ENCODE measurements at regions not wholly inside any gene's neighbourhood (a gene's known extent, or its start where the extent isn't known, plus 50 kb on each side); places are given as distances from the start of the nearest gene placed in this dataset.

DNA sequence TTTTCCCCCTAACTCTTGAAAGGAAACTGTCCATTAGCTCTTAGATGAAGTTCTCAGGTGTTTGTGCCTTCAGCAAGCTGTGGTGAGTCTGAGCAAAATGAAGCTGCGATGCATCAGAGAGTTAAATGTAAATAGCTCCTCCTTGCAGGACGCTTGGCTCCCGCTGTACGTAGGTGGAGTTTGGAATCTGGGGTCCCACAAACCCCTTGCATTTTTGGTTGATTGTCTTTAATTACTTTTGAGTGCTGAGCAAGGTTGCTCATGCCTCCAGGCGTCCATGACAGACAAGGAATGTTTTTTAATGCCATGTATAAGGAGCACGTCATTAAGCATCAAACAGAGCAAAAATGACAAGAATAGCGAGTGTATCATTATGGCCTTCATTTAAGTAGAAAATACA, 300.5 kb downstream of the TFAP2C start:
- no peak overlapping the region for H3K27ac ChIP-seq
- no peaks in the 10 kb centered on the region for H3K36me3 ChIP-seq
- TF ChIP-seq, protein P1, sequence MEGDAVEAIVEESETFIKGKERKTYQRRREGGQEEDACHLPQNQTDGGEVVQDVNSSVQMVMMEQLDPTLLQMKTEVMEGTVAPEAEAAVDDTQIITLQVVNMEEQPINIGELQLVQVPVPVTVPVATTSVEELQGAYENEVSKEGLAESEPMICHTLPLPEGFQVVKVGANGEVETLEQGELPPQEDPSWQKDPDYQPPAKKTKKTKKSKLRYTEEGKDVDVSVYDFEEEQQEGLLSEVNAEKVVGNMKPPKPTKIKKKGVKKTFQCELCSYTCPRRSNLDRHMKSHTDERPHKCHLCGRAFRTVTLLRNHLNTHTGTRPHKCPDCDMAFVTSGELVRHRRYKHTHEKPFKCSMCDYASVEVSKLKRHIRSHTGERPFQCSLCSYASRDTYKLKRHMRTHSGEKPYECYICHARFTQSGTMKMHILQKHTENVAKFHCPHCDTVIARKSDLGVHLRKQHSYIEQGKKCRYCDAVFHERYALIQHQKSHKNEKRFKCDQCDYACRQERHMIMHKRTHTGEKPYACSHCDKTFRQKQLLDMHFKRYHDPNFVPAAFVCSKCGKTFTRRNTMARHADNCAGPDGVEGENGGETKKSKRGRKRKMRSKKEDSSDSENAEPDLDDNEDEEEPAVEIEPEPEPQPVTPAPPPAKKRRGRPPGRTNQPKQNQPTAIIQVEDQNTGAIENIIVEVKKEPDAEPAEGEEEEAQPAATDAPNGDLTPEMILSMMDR (IDR thresholded peaks at IDR 0.05): no peak
- no peaks in the 10 kb centered on the region for H3K9me3 ChIP-seq
- H3K4me1 ChIP-seq (ENCODE audit: control insufficient read depth in 1 of 2, insufficient read depth in 1 of 2, low read depth in 1 of 2, low read length in 1 of 2): no peaks in the 10 kb centered on the region
- no peak overlapping the region for H3K4me3 ChIP-seq (ENCODE audit: low read depth in 1 of 2, low read length in 1 of 2)
- H3K27me3 ChIP-seq: peaks cover 69% of the 10 kb centered on the region

DNA sequence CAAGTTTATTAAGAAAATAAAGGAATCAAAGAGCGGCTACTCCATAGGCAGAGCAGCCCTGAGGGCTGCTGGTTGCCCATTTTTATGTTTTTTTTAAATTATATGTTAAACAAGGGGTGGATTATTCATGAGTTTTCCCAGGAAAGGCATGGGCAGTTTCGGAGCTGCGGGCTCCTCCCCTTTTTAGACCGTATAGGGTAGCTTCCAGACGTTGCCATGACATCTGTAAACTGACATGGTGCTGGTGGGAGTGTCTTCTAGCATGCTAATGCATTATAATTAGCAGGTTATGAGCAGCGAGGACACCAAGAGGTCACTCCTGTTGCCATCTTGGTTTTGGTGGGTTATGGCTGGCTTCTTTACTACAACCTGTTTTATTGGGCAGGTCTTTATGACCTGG, 301.8 kb downstream of the TFAP2C start:
- peaks cover 56% of the 10 kb centered on the region for H3K27me3 ChIP-seq
- H3K27ac ChIP-seq: no peak overlapping the region
- H3K4me1 ChIP-seq (ENCODE audit: control insufficient read depth in 1 of 2, insufficient read depth in 1 of 2, low read depth in 1 of 2, low read length in 1 of 2): no peaks in the 10 kb centered on the region
- TF ChIP-seq, protein P1 (IDR thresholded peaks at IDR 0.05): no peak
- H3K4me3 ChIP-seq (ENCODE audit: low read depth in 1 of 2, low read length in 1 of 2): no peak overlapping the region
- H3K36me3 ChIP-seq: no peaks in the 10 kb centered on the region
- H3K9me3 ChIP-seq: no peaks in the 10 kb centered on the region

DNA sequence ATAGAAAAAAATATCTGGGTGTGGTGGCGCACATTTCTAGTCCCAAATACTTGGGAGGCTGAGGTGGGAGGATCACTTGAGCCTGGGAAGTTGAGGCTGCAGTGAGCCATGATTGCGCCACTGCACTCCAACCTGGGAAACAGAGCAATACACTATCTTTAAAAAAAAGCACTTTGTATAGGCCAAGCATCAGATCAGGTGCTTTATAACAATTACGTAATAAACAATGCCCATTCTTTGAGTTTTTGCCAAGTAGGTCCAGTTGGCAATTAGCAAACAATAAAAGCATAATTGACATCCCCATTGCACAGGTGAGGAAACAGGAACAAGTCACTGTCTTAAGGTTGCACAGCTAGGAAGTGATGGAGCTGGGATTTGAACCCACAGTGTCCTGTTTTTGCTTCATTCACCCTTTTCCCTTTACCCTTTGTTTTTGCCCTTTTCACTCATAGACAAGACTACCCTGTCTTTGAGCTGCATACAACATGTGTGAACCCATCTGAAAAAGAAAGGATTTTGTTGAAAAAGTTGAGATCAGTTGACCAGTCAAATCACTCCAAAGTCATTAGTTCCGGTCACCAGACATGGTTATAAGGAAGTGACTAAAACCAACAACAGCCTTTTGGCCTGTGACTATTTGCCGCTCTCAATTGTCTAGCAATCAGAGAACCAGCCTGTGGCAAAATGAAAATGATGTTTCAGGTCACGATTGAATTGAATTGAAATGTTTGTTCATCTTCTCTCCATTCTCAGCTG, 303.6 kb downstream of the TFAP2C start:
- Histone ChIP-seq H3K4me3 (ENCODE audit: low read depth in 1 of 2, low read length in 1 of 2) (no peak overlapping the region), H3K27me3 (peaks cover 37% of the 10 kb centered on the region), H3K9me3 (no peaks in the 10 kb centered on the region), H3K36me3 (no peaks in the 10 kb centered on the region), H3K27ac (no peak overlapping the region), H3K4me1 (ENCODE audit: control insufficient read depth in 1 of 2, insufficient read depth in 1 of 2, low read depth in 1 of 2, low read length in 1 of 2) (no peaks in the 10 kb centered on the region)
- TF ChIP-seq, protein P1 (IDR thresholded peaks at IDR 0.05): no peak

DNA sequence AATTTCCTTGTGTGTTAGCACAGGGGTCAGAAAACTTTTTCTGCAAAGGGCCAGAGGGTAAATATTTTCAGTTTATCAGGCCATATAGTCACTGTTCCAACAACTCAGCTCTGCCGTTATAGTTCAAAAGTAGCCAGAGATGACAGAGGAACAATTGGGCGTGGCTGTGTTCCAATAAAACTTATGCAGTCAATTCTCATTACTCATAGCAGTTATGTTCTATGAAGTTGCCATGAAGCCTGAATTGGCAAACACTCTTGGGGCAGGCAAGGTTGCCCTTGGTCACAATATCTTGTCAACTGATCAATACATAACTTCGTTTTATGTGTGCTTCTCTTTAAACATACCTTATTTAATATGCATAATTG, 304.2 kb downstream of the TFAP2C start:
- TF ChIP-seq, protein P1 (IDR thresholded peaks at IDR 0.05): no peak
- Histone ChIP-seq H3K27ac (no peak overlapping the region), H3K9me3 (no peaks in the 10 kb centered on the region), H3K4me3 (ENCODE audit: low read depth in 1 of 2, low read length in 1 of 2) (no peak overlapping the region), H3K4me1 (ENCODE audit: control insufficient read depth in 1 of 2, insufficient read depth in 1 of 2, low read depth in 1 of 2, low read length in 1 of 2) (no peaks in the 10 kb centered on the region), H3K27me3 (peaks cover 32% of the 10 kb centered on the region), H3K36me3 (no peaks in the 10 kb centered on the region)

DNA sequence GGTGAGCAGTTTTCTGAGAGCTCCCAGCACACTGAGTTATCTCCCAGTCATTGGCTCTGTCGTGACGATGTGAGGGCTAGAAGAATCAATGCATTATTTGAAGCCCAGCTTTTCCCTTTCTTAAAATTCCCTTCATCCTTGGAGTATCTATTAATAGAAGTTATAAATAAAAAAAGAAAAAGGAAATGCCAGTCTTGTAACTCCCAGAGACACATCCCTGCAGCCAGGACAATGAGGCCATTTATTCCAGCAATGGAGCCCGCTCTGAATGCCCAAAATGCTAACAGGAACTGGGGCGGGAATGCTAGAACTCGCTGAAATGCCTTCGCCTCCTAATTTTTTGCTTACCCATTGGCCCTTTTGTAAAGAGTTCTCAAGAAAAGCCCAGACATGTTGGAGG, 305.8 kb downstream of the TFAP2C start:
- H3K27ac ChIP-seq: no peak overlapping the region
- no peaks in the 10 kb centered on the region for H3K4me1 ChIP-seq (ENCODE audit: control insufficient read depth in 1 of 2, insufficient read depth in 1 of 2, low read depth in 1 of 2, low read length in 1 of 2)
- peaks cover 16% of the 10 kb centered on the region for H3K27me3 ChIP-seq
- H3K36me3 ChIP-seq: no peaks in the 10 kb centered on the region
- TF ChIP-seq, protein P1 (IDR thresholded peaks at IDR 0.05): no peak
- no peaks in the 10 kb centered on the region for H3K9me3 ChIP-seq
- no peak overlapping the region for H3K4me3 ChIP-seq (ENCODE audit: low read depth in 1 of 2, low read length in 1 of 2)
